HPDE6-E6E7 (cell line): ENCODE measurements at regions not wholly inside any gene's neighbourhood (a gene's known extent, or its start where the extent isn't known, plus 50 kb on each side); places are given as distances from the start of the nearest gene placed in this dataset.
"Not testable (repeated sequence)": the region's sequence is repeated elsewhere in the genome, so short reads cannot be mapped to it uniquely, and the experiment has no call there.

Experiments used
- DNase-seq: peaks from one replicate; pipeline ENCODE4 v3.0.0; 2011; ENCODE audit warnings: missing footprints; ENCODE audit errors: extremely low spot score

GRCh38 chr2:7673853-7674252 lies 756.6 kb downstream of the RNF144A start:
- no peak for DNase-seq

- no peak for DNase-seq
Observed at GRCh38 chr2:7674606-7675005, 757.4 kb downstream of the RNF144A start.

- DNase-seq, result no peak
Observed at GRCh38 chr2:7676714-7677113, 759.5 kb downstream of the RNF144A start.

- DNase-seq, result no peak
Observed at GRCh38 chr2:7681881-7682461, 764.8 kb downstream of the RNF144A start.

- no peak for DNase-seq
Observed at GRCh38 chr2:7683196-7683595, 766.0 kb downstream of the RNF144A start.

- DNase-seq, result no peak
Observed at GRCh38 chr2:7683708-7684107, 766.5 kb downstream of the RNF144A start.

- DNase-seq, result no peak
Observed at GRCh38 chr2:7685342-7686015, 768.3 kb downstream of the RNF144A start.

- no peak for DNase-seq
Observed at GRCh38 chr2:7686016-7686385, 768.8 kb downstream of the RNF144A start.

GRCh38 chr2:7691961-7692656 lies 774.9 kb downstream of the RNF144A start:
- DNase-seq, result no peak

- DNase-seq, result no peak
Observed at GRCh38 chr2:7692657-7693161, 775.5 kb downstream of the RNF144A start.

GRCh38 chr2:7693246-7694075 lies 776.2 kb downstream of the RNF144A start:
- no peak for DNase-seq

- no peak for DNase-seq
Observed at GRCh38 chr2:7694076-7694985, 777.1 kb downstream of the RNF144A start.

- DNase-seq, result not testable (repeated sequence)
Observed at GRCh38 chr2:7696556-7696955, 779.3 kb downstream of the RNF144A start.

GRCh38 chr2:7697052-7697451 lies 779.8 kb downstream of the RNF144A start:
- DNase-seq, result no peak

- DNase-seq, result no peak
Observed at GRCh38 chr2:7701791-7702190, 784.6 kb downstream of the RNF144A start.

- no peak for DNase-seq
Observed at GRCh38 chr2:7703048-7703447, 785.8 kb downstream of the RNF144A start.

- no peak for DNase-seq
Observed at GRCh38 chr2:7703543-7704144, 786.4 kb downstream of the RNF144A start.

- no peak for DNase-seq
Observed at GRCh38 chr2:7704296-7704865, 787.2 kb downstream of the RNF144A start.

GRCh38 chr2:7706791-7707190 lies 789.6 kb downstream of the RNF144A start:
- DNase-seq, result no peak

- peak; percentile 16 for DNase-seq
Observed at GRCh38 chr2:7707723-7708122, 790.5 kb downstream of the RNF144A start.
